ENCODE measurements at regions not wholly inside any gene's neighbourhood (a gene's known extent, or its start where the extent isn't known, plus 50 kb on each side); places are given as distances from the start of the nearest gene placed in this dataset.
A peak's percentile ranks its signal among the peaks of the same experiment; 100 is the strongest.
"Not testable (repeated sequence)": the region's sequence is repeated elsewhere in the genome, so short reads cannot be mapped to it uniquely, and the experiment has no call there.

GRCh38 chr4:72893354-72894066, 176.0 kb downstream of the COX18 start:
- 0 to 83% (median 54%) methylated on average over 1 to 2 of the region's 2 CpGs; no CpG with 5 or more reads in 1 of the 10 experiments for WGBS, 10 experiments
- in situ Hi-C loops (cut with MboI; ENCODE audit: low pct_unique_long_range_greater_than_20kb in 2 of 9, low sequenced_read_pairs in 9 of 9, unreplicated experiment in 9 of 9) = no loop called here
- Histone ChIP-seq H3K4me3 (no peak overlapping the region), H3K4me1 (replicated peaks in 1 of 2) (no peaks in the 10 kb centered on the region), H3K27ac (no peak overlapping the region)
- ATAC-seq (replicated peaks in 6 of 8) = no peak

DNA sequence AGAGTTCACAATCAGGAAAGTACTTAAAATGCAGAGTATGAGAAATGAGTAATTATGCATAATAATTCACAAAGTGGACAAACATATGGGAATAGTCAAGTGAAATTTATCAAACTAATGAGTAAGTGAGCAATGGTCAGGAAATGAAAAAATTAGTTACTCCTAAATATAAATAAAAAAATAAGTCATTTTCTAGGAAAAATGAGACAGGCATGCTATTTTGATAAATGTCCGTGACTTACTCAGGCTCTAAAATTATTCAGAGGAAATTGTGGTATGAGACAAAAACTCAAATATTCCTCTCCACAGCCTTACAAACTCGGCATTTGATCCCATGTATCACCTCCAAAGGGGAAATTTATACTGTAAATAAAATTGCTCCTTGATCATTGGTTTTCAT, 181.2 kb downstream of the COX18 start:
- Histone ChIP-seq H3K4me3 (no peak overlapping the region), H3K27ac (no peak overlapping the region), H3K4me1 (replicated peaks in 1 of 2) (no peaks in the 10 kb centered on the region)
- 0 to 100% (median 56%) methylated on average over 1 to 2 of the region's 2 CpGs; no CpG with 5 or more reads in 2 of the 10 experiments for WGBS, 10 experiments
- ATAC-seq (replicated peaks in 6 of 8) = no peak
- in situ Hi-C loops (cut with MboI; ENCODE audit: low pct_unique_long_range_greater_than_20kb in 2 of 9, low sequenced_read_pairs in 9 of 9, unreplicated experiment in 9 of 9) = no loop called here

GRCh38 chr4:72887152-72887551, 182.4 kb downstream of the COX18 start:
- H3K4me3 ChIP-seq = no peak overlapping the region
- 0 to 100% (median 55%) methylated on average over 1 to 4 of the region's 4 CpGs; no CpG with 5 or more reads in 4 of the 10 experiments for WGBS, 10 experiments
- no peak for ATAC-seq (replicated peaks in 6 of 8)
- no peak overlapping the region for H3K27ac ChIP-seq
- in situ Hi-C loops (cut with MboI; ENCODE audit: low pct_unique_long_range_greater_than_20kb in 2 of 9, low sequenced_read_pairs in 9 of 9, unreplicated experiment in 9 of 9) = no loop called here
- H3K4me1 ChIP-seq (replicated peaks in 1 of 2) = no peaks in the 10 kb centered on the region

GRCh38 chr4:72886602-72887001, 182.9 kb downstream of the COX18 start:
- in situ Hi-C loops (cut with MboI; ENCODE audit: low pct_unique_long_range_greater_than_20kb in 2 of 9, low sequenced_read_pairs in 9 of 9, unreplicated experiment in 9 of 9) = no loop called here
- Histone ChIP-seq H3K27ac (no peak overlapping the region), H3K4me1 (replicated peaks in 1 of 2) (no peaks in the 10 kb centered on the region), H3K4me3 (no peak overlapping the region)
- no peak for ATAC-seq (replicated peaks in 6 of 8)
- WGBS, 10 experiments = 44 to 94% (median 67%) methylated on average over 1 of the region's 1 CpG; no CpG with 5 or more reads in 4 of the 10 experiments

- H3K4me3 ChIP-seq; in situ Hi-C loops (cut with MboI; ENCODE audit: low pct_unique_long_range_greater_than_20kb in 2 of 9, low sequenced_read_pairs in 9 of 9, unreplicated experiment in 9 of 9); ATAC-seq (replicated peaks in 6 of 8); H3K27ac ChIP-seq; H3K4me1 ChIP-seq (replicated peaks in 1 of 2): not testable (repeated sequence)
- WGBS, 10 experiments = 40 to 100% (median 86%) methylated on average over 1 to 6 of the region's 7 CpGs; no CpG with 5 or more reads in 6 of the 10 experiments
Measured at GRCh38 chr4:72884225-72884624, 185.3 kb downstream of the COX18 start.

DNA sequence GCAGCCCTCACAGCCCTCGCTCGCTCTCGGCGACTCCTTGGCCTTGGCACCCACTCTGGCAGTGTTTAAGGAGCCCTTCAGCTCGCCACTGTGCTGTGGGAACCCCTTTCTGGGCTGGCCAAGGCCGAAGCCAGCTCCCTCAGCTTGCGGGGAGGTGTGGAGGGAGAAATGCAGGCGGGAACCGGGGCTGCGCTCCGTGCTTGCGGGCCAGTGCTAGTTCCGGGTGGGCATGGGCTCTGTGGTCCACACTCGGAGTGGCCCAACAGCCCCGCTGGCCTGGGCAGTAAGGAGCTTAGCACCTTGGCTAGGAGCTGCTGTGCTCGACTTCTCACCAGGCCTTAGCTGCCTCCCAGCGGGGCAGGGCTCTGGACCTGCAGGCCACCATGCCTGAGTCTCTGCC, 192.6 kb downstream of the COX18 start:
- Histone ChIP-seq H3K4me3 (no peak overlapping the region), H3K27ac (no peak overlapping the region), H3K4me1 (replicated peaks in 1 of 2) (no peaks in the 10 kb centered on the region)
- whole genome bisulfite sequencing, 10 experiments = 65 to 100% (median 90%) methylated on average over 1 to 2 of the region's 17 CpGs; no CpG with 5 or more reads in 6 of the 10 experiments
- in situ Hi-C loops (cut with MboI; ENCODE audit: low pct_unique_long_range_greater_than_20kb in 2 of 9, low sequenced_read_pairs in 9 of 9, unreplicated experiment in 9 of 9) = no loop called here
- no peak for ATAC-seq (replicated peaks in 6 of 8)

DNA sequence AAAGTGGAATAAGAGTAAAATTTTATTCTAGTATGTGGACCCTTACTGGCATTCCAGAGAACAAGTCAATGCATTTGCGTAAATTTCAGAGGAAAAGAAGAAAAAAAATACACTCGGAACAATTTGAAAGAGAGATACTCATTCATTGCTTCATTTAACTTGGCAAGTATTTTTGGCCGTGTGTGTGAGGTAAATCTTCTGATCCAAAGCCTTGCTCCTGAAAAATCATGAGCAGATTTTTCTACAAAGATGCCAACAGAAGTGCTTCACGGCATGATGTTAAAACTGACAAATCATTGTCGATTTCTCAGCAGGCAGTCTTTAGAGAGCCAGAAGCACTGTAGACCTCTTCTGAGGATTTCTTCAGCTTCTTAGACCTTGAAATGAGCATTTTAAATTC, 194.0 kb downstream of the COX18 start:
- 7 to 100% (median 66%) methylated on average over 1 to 5 of the region's 5 CpGs for WGBS, 10 experiments
- no peak for ATAC-seq (replicated peaks in 6 of 8)

DNA sequence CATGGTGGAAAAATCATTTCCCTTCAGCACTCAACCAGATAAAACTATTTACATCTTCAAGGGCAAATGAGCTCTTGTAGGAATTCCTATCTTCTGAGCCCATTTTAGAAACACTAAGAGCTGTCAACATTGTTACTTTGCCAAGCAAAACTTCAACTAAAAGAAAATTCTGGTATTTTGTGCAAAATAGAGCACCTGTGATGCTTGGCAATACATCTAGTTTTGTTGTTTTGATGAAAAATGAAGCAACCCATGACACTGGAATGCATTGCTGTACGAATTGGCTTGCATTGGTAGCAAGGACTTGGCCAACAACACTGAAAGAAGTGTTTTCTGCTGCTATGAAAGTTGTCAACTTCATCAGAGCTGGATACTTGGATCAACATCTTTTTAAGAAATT, 194.4 kb downstream of the COX18 start:
- 0 to 100% (median 59%) methylated on average over 1 of the region's 1 CpG for WGBS, 10 experiments
- ATAC-seq (replicated peaks in 6 of 8) = no peak
- in situ Hi-C loops (cut with MboI; ENCODE audit: low pct_unique_long_range_greater_than_20kb in 2 of 9, low sequenced_read_pairs in 9 of 9, unreplicated experiment in 9 of 9) = no loop called here
- Histone ChIP-seq H3K4me3 (no peak overlapping the region), H3K4me1 (replicated peaks in 1 of 2) (no peaks in the 10 kb centered on the region), H3K27ac (no peak overlapping the region)

More for the DNA sequence above, 194.0 kb downstream of the COX18 start:
- Histone ChIP-seq H3K27ac (no peak overlapping the region), H3K4me3 (no peak overlapping the region), H3K4me1 (replicated peaks in 1 of 2) (no peaks in the 10 kb centered on the region)
- in situ Hi-C loops (cut with MboI; ENCODE audit: low pct_unique_long_range_greater_than_20kb in 2 of 9, low sequenced_read_pairs in 9 of 9, unreplicated experiment in 9 of 9) = no loop called here

DNA sequence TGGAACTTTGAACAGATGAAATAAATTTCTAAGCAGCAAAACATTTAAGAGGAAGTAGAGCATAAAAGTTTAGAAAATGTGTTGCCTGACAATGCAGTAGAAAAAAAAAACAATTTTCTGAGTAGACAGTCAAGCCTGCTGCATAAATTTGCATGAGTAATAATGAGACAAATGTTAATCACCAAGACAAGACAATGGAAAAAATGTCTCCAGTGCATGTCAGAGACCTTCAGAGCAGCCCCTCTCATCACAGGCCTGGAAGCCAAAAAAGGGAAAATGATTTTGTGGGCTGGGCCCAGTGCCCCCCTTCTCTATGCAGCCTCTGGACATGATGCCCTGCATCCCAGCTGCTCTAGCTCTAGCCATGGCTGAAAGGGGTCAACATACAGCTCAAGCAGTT, 204.6 kb downstream of the COX18 start:
- no peak for ATAC-seq (replicated peaks in 6 of 8)
- H3K27ac ChIP-seq = no peak overlapping the region
- in situ Hi-C loops (cut with MboI; ENCODE audit: low pct_unique_long_range_greater_than_20kb in 2 of 9, low sequenced_read_pairs in 9 of 9, unreplicated experiment in 9 of 9) = no loop called here
- no peaks in the 10 kb centered on the region for H3K4me1 ChIP-seq (replicated peaks in 1 of 2)
- H3K4me3 ChIP-seq = no peak overlapping the region

GRCh38 chr4:72864277-72864676, 205.2 kb downstream of the COX18 start:
- H3K4me3 ChIP-seq; ATAC-seq (replicated peaks in 6 of 8); H3K27ac ChIP-seq; in situ Hi-C loops (cut with MboI; ENCODE audit: low pct_unique_long_range_greater_than_20kb in 2 of 9, low sequenced_read_pairs in 9 of 9, unreplicated experiment in 9 of 9); H3K4me1 ChIP-seq (replicated peaks in 1 of 2): not testable (repeated sequence)
- 60 to 100% (median 80%) methylated on average over 1 of the region's 1 CpG; no CpG with 5 or more reads in 2 of the 10 experiments for WGBS, 10 experiments

DNA sequence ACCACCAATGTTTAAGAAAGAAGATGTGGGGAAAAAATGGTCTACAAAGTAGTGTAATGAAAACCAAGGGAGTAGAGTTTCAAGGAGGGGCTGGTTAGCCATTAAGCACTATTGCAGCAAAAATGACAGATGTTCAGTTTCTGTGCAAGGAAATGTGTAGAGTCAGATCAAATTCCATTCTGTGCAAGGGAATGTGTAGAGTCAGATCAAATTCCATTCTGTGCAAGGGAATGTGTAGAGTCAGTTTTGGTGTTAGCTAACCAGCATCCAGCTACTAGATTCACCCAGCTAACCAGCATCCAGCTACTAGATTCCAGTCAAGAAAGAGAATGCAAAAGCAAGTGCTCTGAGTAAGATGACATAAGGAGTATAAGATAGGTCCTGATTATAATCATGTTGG, 208.8 kb downstream of the COX18 start:
- no peak overlapping the region for H3K4me3 ChIP-seq
- no peak overlapping the region for H3K27ac ChIP-seq
- in situ Hi-C loops (cut with MboI; ENCODE audit: low pct_unique_long_range_greater_than_20kb in 2 of 9, low sequenced_read_pairs in 9 of 9, unreplicated experiment in 9 of 9) = no loop called here
- H3K4me1 ChIP-seq (replicated peaks in 1 of 2) = no peaks in the 10 kb centered on the region
- ATAC-seq (replicated peaks in 6 of 8) = no peak

- in situ Hi-C loops (cut with MboI; ENCODE audit: low pct_unique_long_range_greater_than_20kb in 2 of 9, low sequenced_read_pairs in 9 of 9, unreplicated experiment in 9 of 9) = no loop called here
- ATAC-seq (replicated peaks in 6 of 8) = peak in 2 of 8 experiments; percentile 81 to 99
- WGBS, 10 experiments = 0 to 100% (median 80%) methylated on average over 1 to 4 of the region's 4 CpGs; no CpG with 5 or more reads in 1 of the 10 experiments
- Histone ChIP-seq H3K4me1 (replicated peaks in 1 of 2) (no peaks in the 10 kb centered on the region), H3K27ac (no peak overlapping the region), H3K4me3 (no peak overlapping the region)
Measured at GRCh38 chr4:72858328-72858727, 211.2 kb downstream of the COX18 start.

DNA sequence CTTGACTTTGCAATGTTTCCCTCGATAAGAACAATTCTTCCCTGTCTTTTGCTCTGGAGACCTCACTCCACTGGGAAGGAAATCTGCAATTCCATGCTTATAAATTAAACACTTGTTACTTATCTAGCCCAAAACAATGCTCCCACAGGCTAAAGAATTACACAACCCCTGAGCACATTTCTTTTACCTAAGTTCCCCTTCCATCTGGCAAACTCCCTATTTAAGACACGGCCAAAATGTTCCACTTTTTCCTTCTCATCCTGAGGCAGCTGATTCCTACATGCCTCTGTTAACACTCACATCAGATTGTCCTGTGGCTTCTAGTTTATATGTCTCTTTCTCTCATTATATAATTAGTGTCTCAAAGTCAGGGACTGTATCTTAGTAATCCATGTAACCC, 211.7 kb downstream of the COX18 start:
- Histone ChIP-seq H3K27ac (no peak overlapping the region), H3K4me3 (no peak overlapping the region), H3K4me1 (replicated peaks in 1 of 2) (no peaks in the 10 kb centered on the region)
- no peak for ATAC-seq (replicated peaks in 6 of 8)
- 0 to 90% (median 33%) methylated on average over 1 to 2 of the region's 2 CpGs; no CpG with 5 or more reads in 1 of the 10 experiments for WGBS, 10 experiments
- in situ Hi-C loops (cut with MboI; ENCODE audit: low pct_unique_long_range_greater_than_20kb in 2 of 9, low sequenced_read_pairs in 9 of 9, unreplicated experiment in 9 of 9) = no loop called here

DNA sequence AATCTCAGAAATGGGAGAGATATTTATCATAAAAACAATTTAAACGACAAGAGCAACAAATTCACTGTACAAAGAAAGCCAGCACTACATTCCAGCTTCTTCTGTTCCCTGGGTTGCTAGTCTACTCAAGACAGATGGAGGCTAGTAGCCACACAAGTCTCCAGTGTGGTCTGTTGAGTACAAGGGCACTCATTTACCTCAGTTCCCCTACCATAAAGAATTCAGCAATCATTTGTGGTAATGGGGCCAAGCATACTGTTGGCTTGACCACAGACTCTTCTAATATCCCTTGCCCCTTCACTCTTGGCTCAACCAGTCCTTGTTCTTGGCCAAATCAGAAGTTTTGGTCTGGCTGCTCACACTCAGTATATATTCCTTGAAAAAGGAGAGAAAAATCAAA, 212.3 kb downstream of the COX18 start:
- no peak overlapping the region for H3K4me3 ChIP-seq
- no peak for ATAC-seq (replicated peaks in 6 of 8)
- WGBS, 10 experiments = 0 to 90% (median 17%) methylated on average over 1 of the region's 1 CpG; no CpG with 5 or more reads in 3 of the 10 experiments
- no peak overlapping the region for H3K27ac ChIP-seq
- H3K4me1 ChIP-seq (replicated peaks in 1 of 2) = no peaks in the 10 kb centered on the region
- in situ Hi-C loops (cut with MboI; ENCODE audit: low pct_unique_long_range_greater_than_20kb in 2 of 9, low sequenced_read_pairs in 9 of 9, unreplicated experiment in 9 of 9) = no loop called here
